SU-DHL-6 (cell line): ENCODE measurements at regions not wholly inside any gene's neighbourhood (a gene's known extent, or its start where the extent isn't known, plus 50 kb on each side); places are given as distances from the start of the nearest gene placed in this dataset.

ENCODE experiments used
- EZH2phosphoT487 ChIP-seq: fragments of 200-600 bp; sonication (generic), shearing (Covaris generic); conservative IDR thresholded peaks from 2 replicates; pipeline ENCODE4 v1.6.1; 2018; ENCODE audit warnings: mild to moderate bottlenecking, antibody characterized with exemption, low read length, moderate library complexity, mixed read lengths
- TF ChIP-seq, protein P1 (sequence below): fragments of 200-600 bp; sonication (generic); IDR thresholded peaks from one replicate; pipeline ENCODE4 v1.5.1; 2017; ENCODE audit warnings: antibody characterized with exemption, mild to moderate bottlenecking, low read length, moderate library complexity; ENCODE audit not compliant: insufficient read depth, poor library complexity, severe bottlenecking

DNA sequence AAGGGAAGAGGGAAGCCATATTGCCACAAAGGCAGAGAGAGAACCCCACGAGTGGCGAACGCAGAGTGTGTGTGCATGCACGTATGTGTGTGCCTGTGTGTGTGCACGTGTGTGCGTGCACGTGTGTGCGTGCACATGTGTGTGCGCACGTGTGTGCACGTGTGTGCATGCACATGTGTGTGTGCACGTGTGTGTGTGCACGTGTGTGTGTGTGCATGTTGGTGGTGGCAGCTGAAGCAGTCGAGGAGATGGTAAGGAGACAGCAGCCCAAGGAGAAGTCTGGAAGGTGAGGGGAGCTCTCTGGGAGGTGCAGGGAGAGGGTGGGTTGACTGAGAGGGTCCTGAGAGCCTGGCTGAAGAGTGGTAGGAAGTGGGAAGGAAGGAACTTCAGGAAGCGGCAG, 94.1 kb upstream of the NECTIN1 start:
- TF ChIP-seq, protein P1, sequence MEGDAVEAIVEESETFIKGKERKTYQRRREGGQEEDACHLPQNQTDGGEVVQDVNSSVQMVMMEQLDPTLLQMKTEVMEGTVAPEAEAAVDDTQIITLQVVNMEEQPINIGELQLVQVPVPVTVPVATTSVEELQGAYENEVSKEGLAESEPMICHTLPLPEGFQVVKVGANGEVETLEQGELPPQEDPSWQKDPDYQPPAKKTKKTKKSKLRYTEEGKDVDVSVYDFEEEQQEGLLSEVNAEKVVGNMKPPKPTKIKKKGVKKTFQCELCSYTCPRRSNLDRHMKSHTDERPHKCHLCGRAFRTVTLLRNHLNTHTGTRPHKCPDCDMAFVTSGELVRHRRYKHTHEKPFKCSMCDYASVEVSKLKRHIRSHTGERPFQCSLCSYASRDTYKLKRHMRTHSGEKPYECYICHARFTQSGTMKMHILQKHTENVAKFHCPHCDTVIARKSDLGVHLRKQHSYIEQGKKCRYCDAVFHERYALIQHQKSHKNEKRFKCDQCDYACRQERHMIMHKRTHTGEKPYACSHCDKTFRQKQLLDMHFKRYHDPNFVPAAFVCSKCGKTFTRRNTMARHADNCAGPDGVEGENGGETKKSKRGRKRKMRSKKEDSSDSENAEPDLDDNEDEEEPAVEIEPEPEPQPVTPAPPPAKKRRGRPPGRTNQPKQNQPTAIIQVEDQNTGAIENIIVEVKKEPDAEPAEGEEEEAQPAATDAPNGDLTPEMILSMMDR, result no peak
- TF ChIP-seq EZH2phosphoT487, result no peak
